ENCODE measurements at regions not wholly inside any gene's neighbourhood (a gene's known extent, or its start where the extent isn't known, plus 50 kb on each side); places are given as distances from the start of the nearest gene placed in this dataset.
A peak's percentile ranks its signal among the peaks of the same experiment; 100 is the strongest.

GRCh38 chr21:18951271-18952038 lies 547.9 kb upstream of the TMPRSS15 start:
- DNase-seq = peak in 1 of 2 donors; percentile 21

GRCh38 chr21:18954441-18954844 lies 550.9 kb upstream of the TMPRSS15 start:
- no peak for DNase-seq

- no peak for DNase-seq
Observed at GRCh38 chr21:18959817-18960216, 556.2 kb upstream of the TMPRSS15 start.

- no peak for DNase-seq
Observed at GRCh38 chr21:18960306-18960705, 556.7 kb upstream of the TMPRSS15 start.

GRCh38 chr21:18970416-18970815 lies 566.8 kb upstream of the TMPRSS15 start:
- DNase-seq = no peak

- no peak for DNase-seq
Observed at GRCh38 chr21:18970941-18971340, 567.4 kb upstream of the TMPRSS15 start.

GRCh38 chr21:18985584-18985983 lies 582.0 kb upstream of the TMPRSS15 start:
- no peak for DNase-seq

- DNase-seq = no peak
Observed at GRCh38 chr21:18986197-18986596, 582.6 kb upstream of the TMPRSS15 start.

- no peak for DNase-seq
Observed at GRCh38 chr21:18987520-18988026, 584.0 kb upstream of the TMPRSS15 start.

- DNase-seq = no peak
Observed at GRCh38 chr21:18989953-18990495, 586.4 kb upstream of the TMPRSS15 start.

GRCh38 chr21:18991846-18992245 lies 588.3 kb upstream of the TMPRSS15 start:
- DNase-seq = no peak

- peak in 1 of 2 donors; percentile 16 for DNase-seq
Observed at GRCh38 chr21:19010251-19010650, 606.7 kb upstream of the TMPRSS15 start.

GRCh38 chr21:19010996-19011395 lies 607.4 kb upstream of the TMPRSS15 start:
- DNase-seq = no peak

- DNase-seq = no peak
Observed at GRCh38 chr21:19011451-19011850, 607.9 kb upstream of the TMPRSS15 start.

GRCh38 chr21:19013916-19014315 lies 610.3 kb upstream of the TMPRSS15 start:
- no peak for DNase-seq

- DNase-seq = no peak
Observed at GRCh38 chr21:19018529-19018928, 614.9 kb upstream of the TMPRSS15 start.

- no peak for DNase-seq
Observed at GRCh38 chr21:19022978-19023377, 619.4 kb upstream of the TMPRSS15 start.

- no peak for DNase-seq
Observed at GRCh38 chr21:19026911-19027310, 623.3 kb upstream of the TMPRSS15 start.

- no peak for DNase-seq
Observed at GRCh38 chr21:19029816-19030215, 626.2 kb upstream of the TMPRSS15 start.

- peak; percentile 24 to 27 for DNase-seq
Observed at GRCh38 chr21:19031953-19032352, 628.4 kb upstream of the TMPRSS15 start.

GRCh38 chr21:19034041-19034440 lies 630.5 kb upstream of the TMPRSS15 start:
- DNase-seq = no peak

GRCh38 chr21:19034560-19034959 lies 631.0 kb upstream of the TMPRSS15 start:
- no peak for DNase-seq

- no peak for DNase-seq
Observed at GRCh38 chr21:19045876-19046275, 642.3 kb upstream of the TMPRSS15 start.

Data from right lung (tissue), 2 donors.